ENCODE measurements at regions not wholly inside any gene's neighbourhood (a gene's known extent, or its start where the extent isn't known, plus 50 kb on each side); places are given as distances from the start of the nearest gene placed in this dataset.

- Histone ChIP-seq H3K27ac (ENCODE audit: low read depth, low read length) (no peak overlapping the region), H3K79me2 (ENCODE audit: insufficient read depth, low read length) (no peaks in the 10 kb centered on the region), H4K20me1 (ENCODE audit: low read depth, low read length) (no peaks in the 10 kb centered on the region), H3K9me2 (replicated peaks; ENCODE audit: insufficient read depth, low read length) (no peaks in the 10 kb centered on the region), H3F3A (ENCODE audit: insufficient read depth) (no peaks in the 10 kb centered on the region), H3K27me3 (ENCODE audit: low read length) (no peaks in the 10 kb centered on the region), H3K4me2 (ENCODE audit: low read depth, low read length, poor library complexity, severe bottlenecking) (no peak overlapping the region), H3K9me3 (ENCODE audit: insufficient read depth, low read length) (no peaks in the 10 kb centered on the region), H3K36me3 (ENCODE audit: low read length) (no peaks in the 10 kb centered on the region), H2AFZ (ENCODE audit: low read depth, low read length, severe bottlenecking) (no peak overlapping the region), H3K4me3 (ENCODE audit: insufficient read depth, low read length, poor library complexity, severe bottlenecking) (no peak overlapping the region), H3K9ac (ENCODE audit: low read length) (no peak overlapping the region)
- TF ChIP-seq EZH2phosphoT487 (conservative IDR thresholded peaks at IDR 0.05; ENCODE audit: low read length), result no peak
- TF ChIP-seq CTCF (IDR thresholded peaks at IDR 0.05; ENCODE audit: insufficient read depth, low read length, poor library complexity, severe bottlenecking), result no peak
These were observed 81.5 kb upstream of the PTCH1 start for GRCh38 chr9:95598236-95598635.

DNA sequence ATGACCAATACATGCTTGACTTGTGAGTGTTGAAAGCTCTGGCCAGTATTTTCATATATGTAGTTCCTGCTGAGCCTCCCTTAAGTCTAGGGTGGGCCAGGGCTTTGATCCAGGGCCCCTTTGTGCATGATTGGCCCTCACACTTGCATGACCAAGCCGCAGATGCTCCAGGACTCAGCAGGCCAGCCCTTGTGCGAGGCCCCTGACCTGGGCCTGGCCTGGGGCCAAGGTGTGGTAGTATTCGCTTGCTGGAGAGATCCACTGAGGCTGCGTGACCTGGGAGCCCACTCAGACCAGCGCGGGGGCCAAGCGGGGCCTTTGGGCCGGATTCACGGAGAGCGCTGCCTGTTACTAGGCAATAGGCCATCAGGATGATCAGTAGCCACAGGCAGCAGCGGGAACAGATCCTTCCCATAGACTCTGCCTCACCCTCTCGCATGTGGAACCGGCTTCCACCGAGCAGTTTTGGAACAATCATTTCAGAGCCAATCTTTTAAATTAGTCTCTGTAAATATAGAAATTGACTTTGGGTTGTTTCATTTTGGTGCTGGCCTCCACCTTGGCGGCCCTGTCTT, 79.0 kb upstream of the PTCH1 start:
- no peaks in the 10 kb centered on the region for H3K9me2 ChIP-seq (replicated peaks; ENCODE audit: insufficient read depth, low read length)
- H3K27ac ChIP-seq (ENCODE audit: low read depth, low read length), result no peak overlapping the region
- H3K79me2 ChIP-seq (ENCODE audit: insufficient read depth, low read length), result no peaks in the 10 kb centered on the region
- H3F3A ChIP-seq (ENCODE audit: insufficient read depth), result no peaks in the 10 kb centered on the region
- H3K27me3 ChIP-seq (ENCODE audit: low read length), result no peaks in the 10 kb centered on the region
- H3K4me2 ChIP-seq (ENCODE audit: low read depth, low read length, poor library complexity, severe bottlenecking), result no peak overlapping the region
- no peak overlapping the region for H3K4me3 ChIP-seq (ENCODE audit: insufficient read depth, low read length, poor library complexity, severe bottlenecking)
- no peaks in the 10 kb centered on the region for H3K9me3 ChIP-seq (ENCODE audit: insufficient read depth, low read length)
- no peak overlapping the region for H3K9ac ChIP-seq (ENCODE audit: low read length)
- TF ChIP-seq EZH2phosphoT487 (conservative IDR thresholded peaks at IDR 0.05; ENCODE audit: low read length) (no peak), CTCF (IDR thresholded peaks at IDR 0.05; ENCODE audit: insufficient read depth, low read length, poor library complexity, severe bottlenecking) (no peak)
- H4K20me1 ChIP-seq (ENCODE audit: low read depth, low read length), result no peaks in the 10 kb centered on the region
- no peak overlapping the region for H2AFZ ChIP-seq (ENCODE audit: low read depth, low read length, severe bottlenecking)
- no peaks in the 10 kb centered on the region for H3K36me3 ChIP-seq (ENCODE audit: low read length)

GRCh38 chr9:95592931-95593330, 76.2 kb upstream of the PTCH1 start:
- TF ChIP-seq EZH2phosphoT487 (conservative IDR thresholded peaks at IDR 0.05; ENCODE audit: low read length) (no peak), CTCF (IDR thresholded peaks at IDR 0.05; ENCODE audit: insufficient read depth, low read length, poor library complexity, severe bottlenecking) (no peak)
- H3K27me3 ChIP-seq (ENCODE audit: low read length), result no peaks in the 10 kb centered on the region

More at GRCh38 chr9:95592931-95593330, 76.2 kb upstream of the PTCH1 start:
- no peaks in the 10 kb centered on the region for H3K9me2 ChIP-seq (replicated peaks; ENCODE audit: insufficient read depth, low read length)
- no peak overlapping the region for H3K4me3 ChIP-seq (ENCODE audit: insufficient read depth, low read length, poor library complexity, severe bottlenecking)
- no peak overlapping the region for H3K27ac ChIP-seq (ENCODE audit: low read depth, low read length)
- no peak overlapping the region for H2AFZ ChIP-seq (ENCODE audit: low read depth, low read length, severe bottlenecking)
- H3K9me3 ChIP-seq (ENCODE audit: insufficient read depth, low read length), result no peaks in the 10 kb centered on the region
- H3K36me3 ChIP-seq (ENCODE audit: low read length), result no peaks in the 10 kb centered on the region
- H3K4me2 ChIP-seq (ENCODE audit: low read depth, low read length, poor library complexity, severe bottlenecking), result no peak overlapping the region
- no peaks in the 10 kb centered on the region for H3F3A ChIP-seq (ENCODE audit: insufficient read depth)
- no peak overlapping the region for H3K9ac ChIP-seq (ENCODE audit: low read length)
- no peaks in the 10 kb centered on the region for H4K20me1 ChIP-seq (ENCODE audit: low read depth, low read length)
- no peaks in the 10 kb centered on the region for H3K79me2 ChIP-seq (ENCODE audit: insufficient read depth, low read length)

All from SU-DHL-6 (cell line).